Subcutaneous abdominal adipose tissue (tissue), 5 donors: ENCODE measurements at regions not wholly inside any gene's neighbourhood (a gene's known extent, or its start where the extent isn't known, plus 50 kb on each side); places are given as distances from the start of the nearest gene placed in this dataset.

Source experiments
- H3K27ac ChIP-seq: one replicate; pipeline ENCODE4 v1.7.0; 2013; ENCODE audit warnings: low read depth, mild to moderate bottlenecking, inconsistent platforms, low read length, moderate library complexity
- H3K27me3 ChIP-seq, 5 donors: one replicate each; pipeline ENCODE4 v1.7.0; 2013; ENCODE audit warnings: low read length in 5 of 5, inconsistent platforms in 1 of 5; ENCODE audit not compliant: control insufficient read depth in 5 of 5, insufficient read depth in 4 of 5
- H3K36me3 ChIP-seq, 5 donors: one replicate each; pipeline ENCODE4 v1.7.0; 2013; ENCODE audit warnings: low read length in 5 of 5; ENCODE audit not compliant: control insufficient read depth in 5 of 5, insufficient read depth in 5 of 5
- H3K4me1 ChIP-seq, 5 donors: one replicate each; pipeline ENCODE4 v1.7.0; 2013; ENCODE audit warnings: low read length in 5 of 5, mild to moderate bottlenecking in 3 of 5, moderate library complexity in 1 of 5; ENCODE audit not compliant: control insufficient read depth in 5 of 5, insufficient read depth in 5 of 5
- H3K4me3 ChIP-seq, 5 donors: one replicate each; pipeline ENCODE4 v1.7.0; 2013; ENCODE audit warnings: low read length in 5 of 5, low read depth in 1 of 5
- H3K9ac ChIP-seq, 5 donors: one replicate each; pipeline ENCODE4 v1.7.0; 2013; ENCODE audit warnings: low read length in 5 of 5, mild to moderate bottlenecking in 4 of 5, moderate library complexity in 3 of 5
- H3K9me3 ChIP-seq, 5 donors: one replicate each; pipeline ENCODE4 v1.7.0; 2013; ENCODE audit warnings: low read length in 5 of 5; ENCODE audit not compliant: control insufficient read depth in 5 of 5
- donor health status: healthy.
- donor health status: healthy.
- donor health status: healthy.
- donor health status: healthy.
- donor health status: healthy.

GRCh38 chr17:79491006-79491405, 119.8 kb downstream of the RBFOX3 start:
- H3K27ac ChIP-seq = no peak overlapping the region
- H3K9me3 ChIP-seq = peaks cover 0 to 7% (median 3%) of the 10 kb centered on the region in 5 donors
- no peaks in the 10 kb centered on the region for H3K4me1 ChIP-seq
- no peaks in the 10 kb centered on the region for H3K36me3 ChIP-seq
- H3K27me3 ChIP-seq = peaks cover 14 to 25% (median 20%) of the 10 kb centered on the region in 5 donors
- H3K9ac ChIP-seq = no peak overlapping the region
- H3K4me3 ChIP-seq = no peak overlapping the region

GRCh38 chr17:79490530-79490929, 120.3 kb downstream of the RBFOX3 start:
- Histone ChIP-seq H3K36me3 (no peaks in the 10 kb centered on the region), H3K9me3 (peaks cover 0 to 7% (median 3%) of the 10 kb centered on the region in 5 donors), H3K27ac (no peak overlapping the region), H3K4me3 (no peak overlapping the region), H3K9ac (no peak overlapping the region), H3K4me1 (no peaks in the 10 kb centered on the region), H3K27me3 (peaks cover 16 to 30% (median 24%) of the 10 kb centered on the region in 5 donors)

- Histone ChIP-seq H3K4me1 (no peaks in the 10 kb centered on the region), H3K27ac (no peak overlapping the region), H3K4me3 (no peak overlapping the region), H3K36me3 (no peaks in the 10 kb centered on the region), H3K9ac (no peak overlapping the region), H3K9me3 (no peaks in the 10 kb centered on the region), H3K27me3 (peaks cover 30 to 57% (median 44%) of the 10 kb centered on the region in 5 donors)
Measured at GRCh38 chr17:79487149-79487548, 123.7 kb downstream of the RBFOX3 start.

- H3K4me1 ChIP-seq = no peaks in the 10 kb centered on the region
- no peak overlapping the region for H3K9ac ChIP-seq
- peaks cover 30 to 62% (median 54%) of the 10 kb centered on the region in 5 donors for H3K27me3 ChIP-seq
- no peak overlapping the region for H3K27ac ChIP-seq
- no peaks in the 10 kb centered on the region for H3K36me3 ChIP-seq
- H3K4me3 ChIP-seq = no peak overlapping the region
- H3K9me3 ChIP-seq = no peaks in the 10 kb centered on the region
Measured at GRCh38 chr17:79485991-79486390, 124.9 kb downstream of the RBFOX3 start.

GRCh38 chr17:79485419-79485985, 125.3 kb downstream of the RBFOX3 start:
- Histone ChIP-seq H3K9ac (no peak overlapping the region), H3K27me3 (peaks cover 30 to 62% (median 56%) of the 10 kb centered on the region in 5 donors)

GRCh38 chr17:79484600-79485418, 126.0 kb downstream of the RBFOX3 start:
- no peak overlapping the region for H3K27ac ChIP-seq
- H3K9ac ChIP-seq = no peak overlapping the region
- H3K36me3 ChIP-seq = no peaks in the 10 kb centered on the region
- H3K4me3 ChIP-seq = no peak overlapping the region
- H3K27me3 ChIP-seq = peaks cover 30 to 62% (median 59%) of the 10 kb centered on the region in 5 donors
- H3K4me1 ChIP-seq = no peaks in the 10 kb centered on the region
- H3K9me3 ChIP-seq = no peaks in the 10 kb centered on the region

More at GRCh38 chr17:79485419-79485985, 125.3 kb downstream of the RBFOX3 start:
- Histone ChIP-seq H3K9me3 (no peaks in the 10 kb centered on the region), H3K27ac (no peak overlapping the region), H3K4me1 (no peaks in the 10 kb centered on the region), H3K36me3 (no peaks in the 10 kb centered on the region), H3K4me3 (no peak overlapping the region)

- H3K4me1 ChIP-seq = no peaks in the 10 kb centered on the region
- H3K9ac ChIP-seq = no peak overlapping the region
- H3K27ac ChIP-seq = no peak overlapping the region
- H3K9me3 ChIP-seq = no peaks in the 10 kb centered on the region
- H3K27me3 ChIP-seq = peaks cover 30 to 71% (median 64%) of the 10 kb centered on the region in 5 donors
- no peaks in the 10 kb centered on the region for H3K36me3 ChIP-seq
- H3K4me3 ChIP-seq = no peak overlapping the region
Measured at GRCh38 chr17:79483842-79484241, 127.0 kb downstream of the RBFOX3 start.

- H3K27ac ChIP-seq = no peak overlapping the region
Measured at GRCh38 chr17:79482727-79483521, 127.9 kb downstream of the RBFOX3 start.

GRCh38 chr17:79479876-79480275, 131.0 kb downstream of the RBFOX3 start:
- Histone ChIP-seq H3K4me1 (peaks cover 0 to 2% (median 0%) of the 10 kb centered on the region in 5 donors), H3K27me3 (peaks cover 7 to 75% (median 64%) of the 10 kb centered on the region in 5 donors)

More at GRCh38 chr17:79482727-79483521, 127.9 kb downstream of the RBFOX3 start:
- no peaks in the 10 kb centered on the region for H3K36me3 ChIP-seq
- peaks cover 0 to under 1% (median 0%) of the 10 kb centered on the region in 5 donors for H3K4me1 ChIP-seq
- H3K9me3 ChIP-seq = no peaks in the 10 kb centered on the region
- no peak overlapping the region for H3K9ac ChIP-seq
- peaks cover 30 to 78% (median 69%) of the 10 kb centered on the region in 5 donors for H3K27me3 ChIP-seq
- H3K4me3 ChIP-seq = no peak overlapping the region

More at GRCh38 chr17:79479876-79480275, 131.0 kb downstream of the RBFOX3 start:
- Histone ChIP-seq H3K4me3 (no peak overlapping the region), H3K9me3 (no peaks in the 10 kb centered on the region), H3K9ac (no peak overlapping the region), H3K27ac (no peak overlapping the region), H3K36me3 (no peaks in the 10 kb centered on the region)
